SU-DHL-6 (cell line): ENCODE measurements at regions not wholly inside any gene's neighbourhood (a gene's known extent, or its start where the extent isn't known, plus 50 kb on each side); places are given as distances from the start of the nearest gene placed in this dataset.

Experiments used
- H2AFZ ChIP-seq: fragments of 200-600 bp; sonication (generic); 2 replicates; pipeline ENCODE4 v1.6.1; 2014; ENCODE audit warnings: low read depth, mild to moderate bottlenecking, moderate library complexity, mixed read lengths, antibody characterized with exemption, low read length; ENCODE audit not compliant: severe bottlenecking
- H3F3A ChIP-seq: fragments of 200-600 bp; shearing (Covaris generic); 2 replicates; pipeline ENCODE4 v1.6.0; 2016; ENCODE audit warnings: antibody characterized with exemption, mild to moderate bottlenecking; ENCODE audit not compliant: insufficient read depth
- H3K27ac ChIP-seq: fragments of 200-600 bp; sonication (generic); 2 replicates; pipeline ENCODE4 v1.5.1; 2016; ENCODE audit warnings: low read depth, mild to moderate bottlenecking, low read length, moderate library complexity, mixed read lengths
- H3K27me3 ChIP-seq: fragments of 200-600 bp; sonication (generic), shearing (Covaris generic); 2 replicates; pipeline ENCODE4 v1.6.0; 2014; ENCODE audit warnings: mild to moderate bottlenecking, low read length
- H3K36me3 ChIP-seq: fragments of 200-600 bp; sonication (generic); 2 replicates; pipeline ENCODE4 v1.6.1; 2014; ENCODE audit warnings: mild to moderate bottlenecking, low read length, mixed read lengths
- H3K4me2 ChIP-seq: fragments of 300-600, 200-600 bp; shearing (Covaris generic), sonication (generic); 2 replicates; pipeline ENCODE4 v1.6.0; 2014; ENCODE audit warnings: low read length, low read depth, mild to moderate bottlenecking; ENCODE audit not compliant: poor library complexity, severe bottlenecking
- H3K4me3 ChIP-seq: fragments of 200-600 bp; sonication (generic); 2 replicates; pipeline ENCODE4 v1.5.1; 2014; ENCODE audit warnings: antibody characterized with exemption, low read length, mild to moderate bottlenecking, mixed read lengths; ENCODE audit not compliant: insufficient read depth, poor library complexity, severe bottlenecking
- H3K79me2 ChIP-seq: fragments of 200-600 bp; sonication (generic); 2 replicates; pipeline ENCODE4 v1.6.1; 2014; ENCODE audit warnings: mild to moderate bottlenecking, low read length, moderate library complexity; ENCODE audit not compliant: insufficient read depth
- H3K9ac ChIP-seq: fragments of 200-600 bp; sonication (generic); 2 replicates; pipeline ENCODE4 v1.7.0; 2014; ENCODE audit warnings: mild to moderate bottlenecking, low read length
- H3K9me2 ChIP-seq: fragments of 200-600 bp; sonication (generic); replicated peaks from 2 replicates; pipeline ENCODE4 v1.6.1; 2014; ENCODE audit warnings: low read length; ENCODE audit not compliant: insufficient read depth
- H3K9me3 ChIP-seq: fragments of 200-600 bp; sonication (generic); 2 replicates; pipeline ENCODE4 v1.6.1; 2014; ENCODE audit warnings: low read length, mixed read lengths; ENCODE audit not compliant: insufficient read depth
- H4K20me1 ChIP-seq: fragments of 200-600 bp; sonication (generic); 2 replicates; pipeline ENCODE4 v1.6.1; 2014; ENCODE audit warnings: low read depth, mild to moderate bottlenecking, antibody characterized with exemption, low read length, moderate library complexity, mixed read lengths
- EZH2phosphoT487 ChIP-seq: fragments of 200-600 bp; sonication (generic), shearing (Covaris generic); conservative IDR thresholded peaks from 2 replicates; pipeline ENCODE4 v1.6.1; 2018; ENCODE audit warnings: mild to moderate bottlenecking, antibody characterized with exemption, low read length, moderate library complexity, mixed read lengths
- TF ChIP-seq, protein P1 (sequence below): fragments of 200-600 bp; sonication (generic); IDR thresholded peaks from one replicate; pipeline ENCODE4 v1.5.1; 2017; ENCODE audit warnings: antibody characterized with exemption, mild to moderate bottlenecking, low read length, moderate library complexity; ENCODE audit not compliant: insufficient read depth, poor library complexity, severe bottlenecking

DNA sequence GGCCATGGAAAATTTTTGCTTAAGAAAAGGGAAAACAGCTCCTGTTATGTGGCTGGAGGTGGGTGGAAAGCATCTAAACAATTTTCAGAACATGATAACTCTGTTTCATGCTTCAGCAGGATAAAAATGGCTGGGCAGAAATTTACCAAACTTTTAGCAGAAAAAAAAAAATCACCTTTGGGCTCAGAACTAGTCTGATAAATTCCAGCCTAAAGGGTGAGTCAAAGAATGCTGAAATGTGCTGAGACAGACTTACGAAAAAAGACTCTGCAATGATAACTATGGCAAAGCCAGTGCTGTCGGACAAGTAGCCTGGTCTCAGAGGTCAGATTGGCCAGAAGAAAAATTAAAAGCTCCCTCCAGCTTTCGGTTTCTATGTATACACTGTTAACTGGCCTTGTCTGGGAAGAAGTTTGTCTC, 123.6 kb downstream of the LRATD1 start:
- no peak overlapping the region for H3K4me2 ChIP-seq
- no peaks in the 10 kb centered on the region for H4K20me1 ChIP-seq
- no peak overlapping the region for H3K4me3 ChIP-seq
- no peak overlapping the region for H3K9ac ChIP-seq
- TF ChIP-seq, protein P1, sequence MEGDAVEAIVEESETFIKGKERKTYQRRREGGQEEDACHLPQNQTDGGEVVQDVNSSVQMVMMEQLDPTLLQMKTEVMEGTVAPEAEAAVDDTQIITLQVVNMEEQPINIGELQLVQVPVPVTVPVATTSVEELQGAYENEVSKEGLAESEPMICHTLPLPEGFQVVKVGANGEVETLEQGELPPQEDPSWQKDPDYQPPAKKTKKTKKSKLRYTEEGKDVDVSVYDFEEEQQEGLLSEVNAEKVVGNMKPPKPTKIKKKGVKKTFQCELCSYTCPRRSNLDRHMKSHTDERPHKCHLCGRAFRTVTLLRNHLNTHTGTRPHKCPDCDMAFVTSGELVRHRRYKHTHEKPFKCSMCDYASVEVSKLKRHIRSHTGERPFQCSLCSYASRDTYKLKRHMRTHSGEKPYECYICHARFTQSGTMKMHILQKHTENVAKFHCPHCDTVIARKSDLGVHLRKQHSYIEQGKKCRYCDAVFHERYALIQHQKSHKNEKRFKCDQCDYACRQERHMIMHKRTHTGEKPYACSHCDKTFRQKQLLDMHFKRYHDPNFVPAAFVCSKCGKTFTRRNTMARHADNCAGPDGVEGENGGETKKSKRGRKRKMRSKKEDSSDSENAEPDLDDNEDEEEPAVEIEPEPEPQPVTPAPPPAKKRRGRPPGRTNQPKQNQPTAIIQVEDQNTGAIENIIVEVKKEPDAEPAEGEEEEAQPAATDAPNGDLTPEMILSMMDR = no peak
- TF ChIP-seq EZH2phosphoT487 = no peak
- H3K36me3 ChIP-seq = no peaks in the 10 kb centered on the region
- H3F3A ChIP-seq = no peaks in the 10 kb centered on the region
- H3K27me3 ChIP-seq = no peaks in the 10 kb centered on the region
- H3K79me2 ChIP-seq = no peaks in the 10 kb centered on the region
- H3K27ac ChIP-seq = no peak overlapping the region
- no peaks in the 10 kb centered on the region for H3K9me2 ChIP-seq
- no peak overlapping the region for H2AFZ ChIP-seq
- no peaks in the 10 kb centered on the region for H3K9me3 ChIP-seq

DNA sequence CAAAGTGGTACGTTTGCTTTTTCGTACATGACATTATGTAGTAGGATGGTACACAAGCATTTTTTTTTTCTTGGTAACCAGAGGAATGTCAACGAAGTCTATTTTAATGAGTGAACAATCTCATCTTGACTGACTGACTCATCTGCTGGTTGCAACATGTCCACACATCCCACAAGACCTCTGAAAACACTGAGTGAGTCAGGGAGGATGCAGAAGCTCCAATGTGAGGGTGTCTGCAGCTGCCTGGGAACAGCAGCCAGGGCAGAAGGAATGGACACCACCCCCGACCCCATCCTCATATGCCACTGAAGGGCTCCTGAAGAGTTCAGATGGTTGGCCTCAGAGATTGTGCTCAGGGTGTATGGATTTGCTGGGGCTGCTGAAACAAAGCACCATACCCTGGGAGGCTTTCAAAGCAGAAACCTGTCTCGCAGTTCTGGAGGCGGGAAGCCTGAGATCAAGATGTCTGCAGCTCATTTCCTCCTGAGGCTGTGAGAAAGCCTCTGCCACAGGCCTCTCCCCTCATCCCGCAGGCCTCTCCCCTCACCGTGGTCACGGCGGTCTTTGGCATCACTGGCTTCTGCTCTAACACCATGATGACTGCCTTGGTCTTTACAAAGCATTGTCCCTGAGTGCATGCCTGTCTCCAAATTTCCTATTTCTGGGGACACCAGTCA, 124.6 kb downstream of the LRATD1 start:
- Histone ChIP-seq H4K20me1 (no peaks in the 10 kb centered on the region), H3K27ac (no peak overlapping the region), H2AFZ (no peak overlapping the region), H3K9me2 (no peaks in the 10 kb centered on the region), H3K4me3 (no peak overlapping the region), H3K36me3 (no peaks in the 10 kb centered on the region), H3K79me2 (no peaks in the 10 kb centered on the region), H3K9ac (no peak overlapping the region), H3K4me2 (no peak overlapping the region), H3F3A (no peaks in the 10 kb centered on the region), H3K27me3 (no peaks in the 10 kb centered on the region), H3K9me3 (no peaks in the 10 kb centered on the region)
- TF ChIP-seq, protein P1 = no peak
- no peak for TF ChIP-seq EZH2phosphoT487

DNA sequence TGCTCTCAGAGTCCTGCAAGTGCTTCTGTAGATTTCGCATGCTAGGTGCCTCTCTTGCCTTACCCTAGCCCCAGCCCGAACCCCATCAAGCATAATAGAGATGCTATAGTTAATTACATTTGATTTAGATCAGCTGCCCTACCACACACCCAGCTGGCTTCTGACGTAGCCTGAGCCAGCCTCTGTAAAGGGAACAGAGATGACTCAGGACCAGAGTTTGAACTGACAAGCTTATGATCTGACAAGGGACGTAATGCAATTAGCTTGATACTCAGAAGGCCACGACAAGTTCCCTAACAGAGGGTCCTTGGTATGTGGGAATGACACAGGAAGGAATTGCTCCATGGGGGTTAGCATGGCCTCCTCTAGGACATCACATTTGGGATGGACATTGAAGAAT, 126.6 kb downstream of the LRATD1 start:
- no peak overlapping the region for H3K27ac ChIP-seq
- H3K27me3 ChIP-seq = no peaks in the 10 kb centered on the region
- H3K79me2 ChIP-seq = no peaks in the 10 kb centered on the region
- no peak overlapping the region for H3K4me2 ChIP-seq
- H3K36me3 ChIP-seq = no peaks in the 10 kb centered on the region
- no peak overlapping the region for H3K9ac ChIP-seq
- H3K4me3 ChIP-seq = no peak overlapping the region
- no peaks in the 10 kb centered on the region for H3K9me2 ChIP-seq
- no peaks in the 10 kb centered on the region for H3F3A ChIP-seq
- no peaks in the 10 kb centered on the region for H4K20me1 ChIP-seq
- H2AFZ ChIP-seq = no peak overlapping the region
- H3K9me3 ChIP-seq = no peaks in the 10 kb centered on the region
- no peak for TF ChIP-seq EZH2phosphoT487
- TF ChIP-seq, protein P1 = no peak
